Panc1 (cell line): ENCODE measurements at regions not wholly inside any gene's neighbourhood (a gene's known extent, or its start where the extent isn't known, plus 50 kb on each side); places are given as distances from the start of the nearest gene placed in this dataset.

Experiments
- ATAC-seq: fragments of 200-7000 bp; cut with Tn5 transposase; 2 replicates; pipeline ENCODE4 v1.9.1; 2020; ENCODE audit warnings: mild to moderate bottlenecking, moderate library complexity
- BruUV-seq: library from RNA; stranded (reverse); fragments of 400-500 nt; replicated peaks from 2 replicates; lab custom pipeline; 2021; lab: Mats Ljungman, UMichigan
- CTCF ChIA-PET: fragments of 300-600 bp; sonication (Branson Sonifier 250); formaldehyde crosslinking; loops from one replicate; lab custom pipeline; 2022; ENCODE audit warnings: antibody characterized with exemption; lab: Charles Lee
- POLR2A ChIA-PET: fragments of 300-600 bp; sonication (Branson Sonifier 250); formaldehyde crosslinking; loops from one replicate; lab custom pipeline; 2022; ENCODE audit warnings: antibody characterized with exemption; lab: Charles Lee
- DNase-seq: peaks from one replicate; pipeline ENCODE4 v3.0.0-alpha.2; 2010; ENCODE audit warnings: low read depth, low spot score
- H3K27ac ChIP-seq: 2 replicates; pipeline ENCODE4 v1.5.1; 2011; ENCODE audit warnings: mild to moderate bottlenecking, low read length, inconsistent platforms
- H3K27me3 ChIP-seq: fragments of 200-500 bp; sonication (Bioruptor generic); 2 replicates; pipeline ENCODE4 v1.6.0; 2014; ENCODE audit warnings: low read length, inconsistent platforms; ENCODE audit not compliant: control insufficient read depth, insufficient read depth
- H3K36me3 ChIP-seq: fragments of 200-500 bp; sonication (Bioruptor generic); 2 replicates; pipeline ENCODE4 v1.5.1; 2014; ENCODE audit warnings: inconsistent platforms, mild to moderate bottlenecking, low read length, moderate library complexity; ENCODE audit not compliant: control insufficient read depth, insufficient read depth
- H3K4me1 ChIP-seq: 2 replicates; pipeline ENCODE4 v1.5.1; 2011; ENCODE audit warnings: inconsistent platforms, mild to moderate bottlenecking, low read length, moderate library complexity; ENCODE audit not compliant: control insufficient read depth, insufficient read depth
- H3K4me3 ChIP-seq, 2 experiments: 2 replicates each; pipeline ENCODE4 v1.5.1; 2011 to 2012; ENCODE audit warnings: low read depth in 2 of 2, low read length in 2 of 2, mild to moderate bottlenecking in 2 of 2, inconsistent platforms in 1 of 2, moderate library complexity in 1 of 2
- H3K9me3 ChIP-seq: fragments of 200-500 bp; sonication (Bioruptor generic); 2 replicates; pipeline ENCODE4 v1.5.1; 2014; ENCODE audit warnings: low read depth, mild to moderate bottlenecking, inconsistent platforms, low read length, moderate library complexity; ENCODE audit not compliant: control insufficient read depth, insufficient read depth
- CTCF ChIP-seq: fragments of 450-650 bp; IDR thresholded peaks from 2 replicates; pipeline ENCODE4 v1.5.1; 2017; ENCODE audit warnings: mild to moderate bottlenecking
- POLR2AphosphoS5 ChIP-seq: IDR thresholded peaks from 2 replicates; pipeline ENCODE4 v1.6.1; 2012; ENCODE audit warnings: mild to moderate bottlenecking, low read depth, low read length, moderate library complexity
- SIN3A ChIP-seq: IDR thresholded peaks from 2 replicates; pipeline ENCODE4 v1.6.1; 2012; ENCODE audit warnings: low read depth, mild to moderate bottlenecking, low read length, moderate library complexity, borderline replicate concordance; ENCODE audit not compliant: insufficient read depth
- TCF7L2 ChIP-seq: IDR thresholded peaks from 2 replicates; pipeline ENCODE4 v1.6.1; 2011; ENCODE audit warnings: mild to moderate bottlenecking, low read depth, low read length, inconsistent platforms
- in situ Hi-C: cut with HindIII; loops from 2 replicates; pipeline ENCODE4 v1.10.0; 2016; ENCODE audit warnings: low sequenced_read_pairs, low pct_unique_long_range_greater_than_20kb
- intact Hi-C: fragments of 100-400 bp; cut with micrococcal nuclease; formaldehyde crosslinking; loops from one replicate; pipeline ENCODE4 v1.10.0; 2022; ENCODE audit not compliant: unreplicated experiment
- TF ChIP-seq, protein P1 (sequence below), 2 experiments: IDR thresholded peaks; 2 replicates each; pipeline ENCODE4 v1.6.1; 2011 to 2012; ENCODE audit warnings: low read depth in 2 of 2, control low read depth in 1 of 2, low read length in 1 of 2, mild to moderate bottlenecking in 1 of 2, moderate library complexity in 1 of 2; ENCODE audit not compliant: insufficient read depth in 1 of 2

DNA sequence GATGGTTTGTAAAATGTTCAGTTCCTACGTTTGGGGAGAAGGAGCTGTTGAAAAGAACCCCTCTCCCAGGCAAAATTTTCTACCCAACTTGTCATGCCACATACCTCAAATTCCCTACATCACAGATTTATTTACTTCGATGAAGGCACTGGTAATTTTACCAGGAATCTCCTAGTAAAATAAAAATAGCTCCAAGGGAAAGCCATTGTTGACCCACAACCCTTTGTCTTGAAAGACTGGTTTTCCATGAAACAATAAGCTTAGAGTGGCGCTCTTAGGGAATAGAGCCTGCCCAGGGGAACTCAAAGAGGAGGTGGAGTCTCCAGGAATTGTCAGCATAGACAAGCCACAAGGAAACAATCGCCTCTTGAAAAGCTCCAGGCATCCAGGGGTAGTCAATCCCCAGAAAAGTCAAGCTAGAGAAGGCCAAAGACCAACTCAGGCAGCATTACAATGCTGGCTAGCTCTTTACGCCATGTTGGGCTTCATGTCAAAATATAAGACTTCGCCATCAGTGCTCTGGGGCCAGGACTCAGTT lies 99.2 kb upstream of the RREB1 start:
- no peak for ATAC-seq
- CTCF ChIA-PET, result no interaction called here
- in situ Hi-C loops, result no loop called here

DNA sequence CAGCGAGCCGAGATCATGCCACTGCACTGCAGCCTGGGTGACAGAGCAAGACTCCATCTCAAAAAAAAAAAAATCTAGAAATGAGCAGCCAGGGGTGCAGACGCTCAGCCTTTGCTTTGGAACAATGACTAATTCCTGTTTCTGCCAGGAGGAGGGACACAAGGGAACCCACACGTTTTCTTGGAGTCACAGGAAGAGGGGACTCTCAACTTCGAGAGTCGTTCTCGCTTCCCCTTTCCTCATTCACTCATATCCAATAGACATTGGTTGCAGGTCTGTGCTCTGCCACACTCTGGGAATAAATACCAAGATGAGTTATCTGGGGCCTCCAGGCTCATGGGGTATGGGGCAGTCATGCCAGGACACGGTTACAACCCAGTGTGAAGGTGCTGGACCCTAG lies 91.5 kb upstream of the RREB1 start:
- TF ChIP-seq, protein P1, sequence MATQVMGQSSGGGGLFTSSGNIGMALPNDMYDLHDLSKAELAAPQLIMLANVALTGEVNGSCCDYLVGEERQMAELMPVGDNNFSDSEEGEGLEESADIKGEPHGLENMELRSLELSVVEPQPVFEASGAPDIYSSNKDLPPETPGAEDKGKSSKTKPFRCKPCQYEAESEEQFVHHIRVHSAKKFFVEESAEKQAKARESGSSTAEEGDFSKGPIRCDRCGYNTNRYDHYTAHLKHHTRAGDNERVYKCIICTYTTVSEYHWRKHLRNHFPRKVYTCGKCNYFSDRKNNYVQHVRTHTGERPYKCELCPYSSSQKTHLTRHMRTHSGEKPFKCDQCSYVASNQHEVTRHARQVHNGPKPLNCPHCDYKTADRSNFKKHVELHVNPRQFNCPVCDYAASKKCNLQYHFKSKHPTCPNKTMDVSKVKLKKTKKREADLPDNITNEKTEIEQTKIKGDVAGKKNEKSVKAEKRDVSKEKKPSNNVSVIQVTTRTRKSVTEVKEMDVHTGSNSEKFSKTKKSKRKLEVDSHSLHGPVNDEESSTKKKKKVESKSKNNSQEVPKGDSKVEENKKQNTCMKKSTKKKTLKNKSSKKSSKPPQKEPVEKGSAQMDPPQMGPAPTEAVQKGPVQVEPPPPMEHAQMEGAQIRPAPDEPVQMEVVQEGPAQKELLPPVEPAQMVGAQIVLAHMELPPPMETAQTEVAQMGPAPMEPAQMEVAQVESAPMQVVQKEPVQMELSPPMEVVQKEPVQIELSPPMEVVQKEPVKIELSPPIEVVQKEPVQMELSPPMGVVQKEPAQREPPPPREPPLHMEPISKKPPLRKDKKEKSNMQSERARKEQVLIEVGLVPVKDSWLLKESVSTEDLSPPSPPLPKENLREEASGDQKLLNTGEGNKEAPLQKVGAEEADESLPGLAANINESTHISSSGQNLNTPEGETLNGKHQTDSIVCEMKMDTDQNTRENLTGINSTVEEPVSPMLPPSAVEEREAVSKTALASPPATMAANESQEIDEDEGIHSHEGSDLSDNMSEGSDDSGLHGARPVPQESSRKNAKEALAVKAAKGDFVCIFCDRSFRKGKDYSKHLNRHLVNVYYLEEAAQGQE (IDR thresholded peaks at IDR 0.05; ENCODE audit: insufficient read depth in 1 of 2, low read depth in 2 of 2, low read length in 1 of 2), result no peak
- no peak for TF ChIP-seq TCF7L2
- no peak for TF ChIP-seq SIN3A
- TF ChIP-seq CTCF, result no peak
- no peak for TF ChIP-seq POLR2AphosphoS5
- no peak for ATAC-seq
- no peak overlapping the region for H3K27ac ChIP-seq
- no peak for DNase-seq
- no TSS peak for BruUV-seq
- ChIA-PET POLR2A (no interaction called here), CTCF (no interaction called here)
- H3K27me3 ChIP-seq, result no peaks in the 10 kb centered on the region
- no peaks in the 10 kb centered on the region for H3K36me3 ChIP-seq
- intact Hi-C loops (no loop called here), in situ Hi-C loops (no loop called here)
- H3K4me1 ChIP-seq, result no peaks in the 10 kb centered on the region
- no peak overlapping the region for H3K4me3 ChIP-seq
- H3K9me3 ChIP-seq, result no peaks in the 10 kb centered on the region

More for the DNA sequence above, 99.2 kb upstream of the RREB1 start:
- intact Hi-C loops, result no loop called here
- Histone ChIP-seq H3K27me3 (no peaks in the 10 kb centered on the region), H3K4me3 (no peak overlapping the region), H3K9me3 (no peaks in the 10 kb centered on the region), H3K36me3 (no peaks in the 10 kb centered on the region), H3K4me1 (no peaks in the 10 kb centered on the region), H3K27ac (no peak overlapping the region)
- DNase-seq, result no peak
- BruUV-seq, result no TSS peak
- POLR2A ChIA-PET, result no interaction called here
- TF ChIP-seq CTCF (no peak), SIN3A (no peak), TCF7L2 (no peak), POLR2AphosphoS5 (no peak)
- TF ChIP-seq, protein P1 (IDR thresholded peaks at IDR 0.05; ENCODE audit: insufficient read depth in 1 of 2, low read depth in 2 of 2, low read length in 1 of 2), result no peak
